Midbrain (tissue), 1 donor: ENCODE measurements at regions not wholly inside any gene's neighbourhood (a gene's known extent, or its start where the extent isn't known, plus 50 kb on each side); places are given as distances from the start of the nearest gene placed in this dataset.

Experiments used
- DNase-seq: peaks from one replicate; lab custom pipeline; 2025; lab: John Stamatoyannopoulos, UW

DNA sequence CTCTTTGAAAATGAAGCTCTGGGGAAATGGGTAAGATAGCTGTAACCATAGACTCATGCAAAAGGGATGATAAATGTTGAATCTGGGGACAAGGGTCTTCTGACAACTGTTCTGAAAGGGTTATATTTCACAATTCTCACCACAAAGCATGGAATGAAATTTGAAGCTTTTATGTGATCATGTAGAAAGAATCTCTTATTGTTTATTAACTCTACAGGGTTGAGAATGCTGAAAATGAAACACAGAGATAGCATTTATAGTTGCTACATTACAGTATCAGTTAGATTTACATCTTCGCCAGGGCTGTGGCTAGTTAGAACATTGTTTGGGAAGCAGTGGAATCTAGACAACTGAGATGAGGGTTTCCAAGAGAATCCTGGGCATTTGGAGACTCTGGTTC, 97.4 kb upstream of the LHCGR start:
- no peak for DNase-seq

DNA sequence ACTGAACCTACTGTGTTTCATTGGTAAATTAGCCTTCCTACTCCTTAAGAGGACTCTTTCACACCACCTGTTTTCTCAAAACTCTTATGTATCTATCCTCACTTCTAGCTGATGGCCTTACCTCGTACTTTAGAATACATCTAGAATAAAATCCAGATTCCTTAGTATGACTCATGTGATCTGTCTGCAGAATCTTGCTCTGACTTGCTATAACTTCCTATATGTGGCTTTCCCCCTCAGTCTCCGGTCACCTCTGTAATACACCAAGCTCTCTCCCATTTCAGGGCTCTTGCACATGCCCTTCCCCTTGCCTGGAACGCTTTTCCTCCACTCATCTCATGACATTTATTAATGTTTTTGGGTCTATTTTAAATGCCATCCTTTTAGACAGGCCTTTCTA, 95.6 kb upstream of the LHCGR start:
- no peak for DNase-seq

DNA sequence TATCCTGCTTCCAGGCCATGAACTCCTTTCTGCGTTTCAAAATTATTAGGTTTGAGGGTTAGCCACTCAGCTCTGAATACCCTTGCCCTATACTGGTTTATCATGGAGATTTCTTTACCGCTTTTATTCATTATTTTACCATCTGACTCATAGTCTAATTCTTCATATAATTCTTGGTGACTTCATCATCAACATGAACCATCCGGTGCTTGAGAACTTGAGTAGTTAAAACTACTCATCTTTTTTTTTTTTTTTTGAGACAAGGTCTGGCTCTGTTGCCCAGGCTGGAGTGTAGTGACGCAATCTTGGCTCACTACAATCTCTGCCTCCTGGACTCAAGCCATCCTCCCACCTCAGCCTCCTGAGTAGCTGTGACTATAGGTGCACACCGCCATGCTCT, 94.2 kb upstream of the LHCGR start:
- no peak for DNase-seq

DNA sequence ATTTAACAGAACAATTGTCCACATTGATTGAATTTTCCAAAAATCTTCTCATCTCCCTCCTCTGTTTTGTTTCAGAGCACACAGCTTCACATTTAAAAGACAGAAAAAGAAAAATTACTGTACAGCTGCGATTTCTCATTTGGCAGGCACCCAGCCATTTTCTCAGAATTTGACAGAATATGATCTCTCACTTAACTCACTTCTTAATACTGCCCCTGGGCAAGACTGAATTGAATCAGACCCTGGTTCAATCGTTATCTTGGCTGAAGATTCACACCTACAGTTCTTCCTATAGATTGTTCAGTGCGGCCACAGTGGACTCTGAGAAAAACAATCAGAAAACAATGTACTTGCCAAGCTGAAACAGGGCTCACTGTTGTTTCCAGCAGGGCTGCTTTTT, 90.2 kb upstream of the LHCGR start:
- no peak for DNase-seq

DNA sequence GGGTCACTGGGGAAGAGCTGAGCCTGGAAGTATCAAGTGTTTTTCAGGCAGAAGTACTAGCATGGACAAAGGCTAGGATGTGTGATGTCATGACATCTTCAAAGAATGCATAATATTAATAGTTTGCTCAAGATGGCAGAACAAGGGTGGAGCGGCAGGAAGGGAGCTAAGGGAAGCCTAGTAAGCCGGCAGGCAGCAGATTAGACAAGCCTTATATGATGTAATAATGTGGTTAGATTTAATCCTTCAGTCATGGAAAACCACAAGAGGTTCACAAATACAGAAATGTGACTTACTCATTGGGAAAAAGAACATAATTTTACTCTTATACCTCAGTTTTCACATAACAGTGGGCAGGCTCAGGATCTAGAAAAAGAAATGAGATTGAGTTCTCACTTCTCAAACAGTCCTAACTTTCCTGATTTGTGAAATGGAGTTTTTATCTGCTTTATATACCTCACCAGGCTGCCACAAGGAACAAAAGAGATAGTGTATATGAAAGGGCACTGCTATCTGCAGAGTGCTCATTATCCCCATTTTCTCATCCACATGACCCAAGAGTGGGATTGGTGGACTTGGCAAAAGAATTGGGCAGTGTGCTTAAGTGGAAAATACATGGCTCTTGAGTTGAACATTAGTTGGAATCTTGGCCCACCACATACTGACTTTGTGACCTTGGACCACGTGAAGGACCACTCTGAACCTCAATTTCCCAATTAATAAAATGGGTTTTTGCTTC, 89.1 kb upstream of the LHCGR start:
- no peak for DNase-seq

DNA sequence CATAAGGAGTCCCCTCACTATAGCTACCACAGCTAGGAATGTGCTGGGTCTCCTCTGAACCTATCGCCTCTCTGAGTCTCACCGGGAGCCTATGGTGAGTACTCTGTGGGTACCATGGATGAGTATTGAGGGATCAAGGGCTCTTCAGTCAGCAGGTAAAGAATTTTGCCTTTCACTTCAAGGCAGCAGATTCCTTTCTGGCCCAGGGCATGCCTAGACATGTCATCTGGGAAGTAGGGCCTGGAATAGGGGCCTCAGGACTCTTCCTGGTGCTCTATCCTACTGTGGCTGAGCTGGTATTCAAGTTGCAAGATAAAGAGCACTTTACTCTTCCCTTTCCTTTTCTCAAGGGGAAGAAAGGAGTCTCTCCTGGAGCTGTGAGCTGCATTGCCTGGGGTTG, 85.6 kb upstream of the LHCGR start:
- no peak for DNase-seq

DNA sequence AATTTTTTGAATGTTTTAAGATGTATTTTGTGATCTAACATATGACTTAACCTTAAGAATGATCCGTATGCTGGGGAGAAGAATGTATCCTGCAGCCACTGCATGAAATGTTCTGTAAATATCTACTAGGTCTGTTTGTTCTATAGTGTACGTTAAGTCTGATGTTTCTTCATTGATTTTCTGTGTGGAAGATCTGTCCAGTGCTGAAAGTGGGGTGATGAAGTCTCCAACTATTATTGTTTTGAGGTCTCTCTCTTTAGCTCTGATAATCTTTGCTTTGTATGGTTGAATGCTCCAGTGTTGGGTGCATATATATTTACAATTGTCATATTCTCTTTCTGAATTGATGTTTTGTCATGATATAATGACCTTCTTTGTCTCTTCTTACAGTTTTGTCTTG, 82.5 kb upstream of the LHCGR start:
- DNase-seq, result no peak

DNA sequence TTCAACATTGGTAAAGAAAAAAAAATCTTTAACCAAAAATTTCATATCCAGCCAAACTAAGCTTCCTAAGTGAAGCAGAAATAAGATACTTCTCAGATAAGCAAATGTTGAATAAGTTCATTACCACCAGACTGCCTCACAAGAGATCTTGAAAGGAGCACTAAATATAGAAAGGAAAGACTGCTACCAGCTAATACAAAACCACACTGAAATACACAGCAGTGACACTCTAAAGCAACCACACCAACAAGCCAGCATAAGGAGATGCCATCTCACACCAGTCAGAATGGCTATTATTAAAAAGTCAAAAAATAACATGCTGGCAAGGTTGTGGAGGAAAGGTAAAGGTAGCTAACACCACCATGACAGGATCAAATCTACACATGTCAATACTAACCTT, 74.0 kb upstream of the LHCGR start:
- no peak for DNase-seq

DNA sequence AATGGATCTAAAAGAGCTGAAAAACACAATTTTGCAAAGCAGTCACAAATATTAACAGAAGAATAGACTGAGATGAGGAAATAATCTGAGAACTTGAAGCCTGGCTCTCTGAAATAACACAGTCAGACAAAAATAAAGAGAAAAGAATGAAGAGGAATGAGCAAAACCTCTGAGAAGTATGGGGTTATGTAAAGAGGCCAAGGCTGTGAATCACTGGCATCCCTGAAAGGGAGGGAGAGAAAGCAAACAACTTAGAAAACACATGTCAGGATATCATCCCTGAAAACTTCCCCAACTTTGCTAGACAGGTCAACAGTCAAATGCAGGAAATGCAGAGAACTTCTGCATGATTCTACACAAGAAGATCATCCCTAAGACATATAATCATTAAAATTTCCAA, 73.5 kb upstream of the LHCGR start:
- no peak for DNase-seq

DNA sequence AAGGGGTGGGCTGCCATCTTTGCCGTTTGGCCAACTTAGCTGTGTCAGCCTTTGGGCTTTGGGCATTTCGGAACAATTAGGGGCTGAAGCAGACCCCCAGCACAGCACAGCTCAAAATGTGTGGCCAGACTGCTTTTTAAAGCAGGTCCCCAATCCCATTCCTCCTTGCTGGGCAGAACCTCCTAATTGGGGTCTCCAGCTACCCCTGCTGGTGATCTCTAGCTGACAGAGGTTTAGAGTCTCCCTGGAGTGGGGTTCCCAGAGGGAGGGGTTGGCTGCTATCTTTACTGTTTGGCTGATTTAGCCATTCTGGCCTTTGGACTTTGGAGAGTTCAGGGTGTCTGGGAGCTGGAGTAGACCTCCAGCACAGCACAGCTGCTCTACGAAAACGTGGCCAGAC, 71.5 kb upstream of the LHCGR start:
- no peak for DNase-seq

DNA sequence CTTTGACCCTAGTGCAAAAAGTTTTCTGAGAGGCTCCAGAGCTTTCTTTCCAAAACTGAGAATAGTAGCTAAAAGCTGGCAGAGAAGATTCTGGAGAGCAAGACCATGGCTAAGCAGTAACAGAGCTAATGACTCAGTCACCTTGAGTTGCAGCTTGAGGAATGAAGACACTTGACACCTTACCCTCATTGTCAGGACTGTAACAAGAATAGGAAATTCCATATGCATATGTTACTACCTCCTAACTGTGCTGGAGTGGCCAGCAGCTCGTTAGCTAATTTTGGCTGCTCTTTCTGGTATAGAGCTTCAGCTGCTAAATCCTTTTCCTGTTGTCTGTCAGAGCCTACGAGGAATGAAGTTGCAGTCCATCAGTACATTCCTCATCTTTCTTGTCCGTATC, 68.6 kb upstream of the LHCGR start:
- DNase-seq, result no peak

DNA sequence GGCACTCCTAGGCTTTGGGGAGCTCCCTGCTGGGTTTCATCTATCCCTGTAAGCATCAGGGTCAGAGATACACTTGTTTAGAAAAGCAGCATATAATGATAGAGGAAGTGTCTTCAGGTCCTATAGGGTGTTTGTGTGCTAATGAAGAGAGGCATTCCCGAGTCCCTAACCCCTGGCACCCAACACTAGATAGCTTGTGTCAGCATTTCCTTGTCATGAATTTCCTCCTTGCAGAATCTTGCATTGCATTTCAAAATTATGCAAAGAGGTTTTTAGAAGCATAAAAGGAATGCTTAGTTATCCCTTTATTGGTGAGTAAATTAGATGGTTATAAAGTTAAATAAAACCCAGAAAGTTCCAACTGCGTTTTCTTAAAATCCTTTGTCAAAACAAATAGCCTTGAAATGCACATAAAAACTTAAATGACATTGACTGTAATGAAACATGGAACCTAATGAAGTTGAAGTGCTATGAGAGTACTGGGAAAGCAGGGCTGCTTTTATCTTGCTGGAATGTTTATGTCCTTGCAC, 63.7 kb upstream of the LHCGR start:
- no peak for DNase-seq

DNA sequence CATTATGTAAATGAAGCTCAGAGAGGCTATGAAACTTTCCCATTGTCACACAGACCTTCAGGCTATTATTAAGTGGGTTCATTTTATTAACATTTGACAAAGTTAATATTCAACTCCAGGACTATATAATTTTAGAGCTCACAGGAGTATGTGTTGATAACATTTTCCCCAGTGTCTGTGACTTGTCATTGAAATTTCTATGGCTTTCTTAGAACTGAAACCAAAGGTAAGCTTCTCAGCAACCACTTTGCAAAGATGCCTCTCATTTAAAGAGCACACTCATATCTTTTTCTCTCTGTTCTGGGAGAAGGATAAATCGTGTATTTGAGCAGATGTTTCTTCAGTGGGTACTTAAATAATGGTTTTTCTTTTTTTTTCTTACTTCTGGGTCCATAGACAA, 61.8 kb upstream of the LHCGR start:
- DNase-seq, result no peak

DNA sequence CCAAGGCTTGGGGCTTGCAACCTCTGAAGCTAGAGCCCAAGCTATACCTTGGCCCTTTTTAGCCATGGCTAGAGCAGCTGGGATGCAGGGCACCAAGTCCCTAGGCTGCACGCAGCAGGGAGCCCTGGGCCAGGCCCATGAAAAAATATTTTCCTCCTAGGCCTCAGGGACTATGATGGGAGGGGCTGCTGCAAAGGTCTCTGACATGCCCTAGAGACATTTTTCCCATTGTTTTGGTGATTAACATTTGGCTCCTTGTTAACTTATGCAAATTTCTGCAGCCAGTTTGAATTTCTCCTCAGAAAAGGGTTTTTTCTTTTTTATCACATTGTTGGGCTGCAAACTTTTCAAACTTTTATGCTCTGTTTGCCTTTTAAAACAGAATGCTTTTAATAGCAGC, 56.9 kb upstream of the LHCGR start:
- no peak for DNase-seq

DNA sequence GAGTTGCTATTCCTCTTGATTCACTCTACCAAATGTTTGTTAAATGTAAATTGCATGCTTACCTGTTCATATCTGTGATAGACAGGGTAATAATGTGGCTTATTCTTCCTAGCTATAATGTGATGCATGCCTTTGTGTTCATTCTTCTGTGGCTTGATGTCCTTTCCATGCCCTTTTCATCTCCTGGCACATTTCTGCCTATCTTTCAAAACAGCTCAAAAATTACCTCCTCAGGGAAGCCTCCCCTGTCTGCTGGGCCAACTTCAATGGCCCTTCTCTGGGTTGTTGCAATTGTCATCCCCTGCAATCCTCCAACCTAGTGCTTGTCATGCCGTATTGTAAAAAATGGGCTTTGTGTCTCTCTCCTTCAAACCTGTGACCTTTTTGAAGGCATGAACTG, 52.8 kb upstream of the LHCGR start:
- DNase-seq, result no peak
